ENCODE measurements at regions not wholly inside any gene's neighbourhood (a gene's known extent, or its start where the extent isn't known, plus 50 kb on each side); places are given as distances from the start of the nearest gene placed in this dataset.

DNA sequence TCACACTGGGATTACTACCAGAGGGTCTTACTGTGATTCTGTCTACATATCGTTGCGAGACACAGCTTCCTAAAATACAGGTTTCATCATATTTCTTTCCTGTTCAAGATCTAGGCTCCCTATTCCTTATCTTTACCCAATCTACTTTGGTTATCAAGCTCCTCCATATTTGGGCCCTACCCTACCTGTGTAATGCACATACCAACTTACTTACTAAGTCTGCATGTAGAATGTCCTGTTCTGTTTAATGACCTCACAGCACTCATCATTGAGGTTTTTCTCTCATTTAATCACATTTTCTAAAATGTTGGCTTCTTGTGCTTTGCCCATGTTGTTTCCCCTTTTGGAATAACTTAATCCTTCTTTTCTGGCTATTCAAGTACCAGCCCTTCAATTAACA lies 551.1 kb downstream of the ZEB2 start:
- TF ChIP-seq, protein P1, sequence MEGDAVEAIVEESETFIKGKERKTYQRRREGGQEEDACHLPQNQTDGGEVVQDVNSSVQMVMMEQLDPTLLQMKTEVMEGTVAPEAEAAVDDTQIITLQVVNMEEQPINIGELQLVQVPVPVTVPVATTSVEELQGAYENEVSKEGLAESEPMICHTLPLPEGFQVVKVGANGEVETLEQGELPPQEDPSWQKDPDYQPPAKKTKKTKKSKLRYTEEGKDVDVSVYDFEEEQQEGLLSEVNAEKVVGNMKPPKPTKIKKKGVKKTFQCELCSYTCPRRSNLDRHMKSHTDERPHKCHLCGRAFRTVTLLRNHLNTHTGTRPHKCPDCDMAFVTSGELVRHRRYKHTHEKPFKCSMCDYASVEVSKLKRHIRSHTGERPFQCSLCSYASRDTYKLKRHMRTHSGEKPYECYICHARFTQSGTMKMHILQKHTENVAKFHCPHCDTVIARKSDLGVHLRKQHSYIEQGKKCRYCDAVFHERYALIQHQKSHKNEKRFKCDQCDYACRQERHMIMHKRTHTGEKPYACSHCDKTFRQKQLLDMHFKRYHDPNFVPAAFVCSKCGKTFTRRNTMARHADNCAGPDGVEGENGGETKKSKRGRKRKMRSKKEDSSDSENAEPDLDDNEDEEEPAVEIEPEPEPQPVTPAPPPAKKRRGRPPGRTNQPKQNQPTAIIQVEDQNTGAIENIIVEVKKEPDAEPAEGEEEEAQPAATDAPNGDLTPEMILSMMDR (conservative IDR thresholded peaks at IDR 0.05): no peak
- TF ChIP-seq ZFX (IDR thresholded peaks at IDR 0.05): no peak

Measured in C4-2B (cell line).